OCI-LY7 (cell line): ENCODE measurements at regions not wholly inside any gene's neighbourhood (a gene's known extent, or its start where the extent isn't known, plus 50 kb on each side); places are given as distances from the start of the nearest gene placed in this dataset.

Source experiments
- BruUV-seq: library from RNA; stranded (reverse); fragments of 400-500 nt; replicated peaks from 2 replicates; lab custom pipeline; 2021; lab: Mats Ljungman, UMichigan
- CTCF ChIA-PET: fragments of 300-600 bp; sonication (Branson Sonifier 250); formaldehyde crosslinking; loops from one replicate; lab custom pipeline; 2022; ENCODE audit warnings: antibody characterized with exemption; ENCODE audit not compliant: unreplicated experiment; lab: Charles Lee
- POLR2A ChIA-PET: fragments of 300-600 bp; sonication (Branson Sonifier 250); formaldehyde crosslinking; loops from one replicate; lab custom pipeline; 2022; ENCODE audit warnings: antibody characterized with exemption; lab: Charles Lee
- DNase-seq: peaks from one replicate; pipeline ENCODE4 v3.0.0-alpha.2; 2015; ENCODE audit warnings: low spot score
- H2AFZ ChIP-seq: fragments of 200-600 bp; sonication (generic), shearing (Covaris generic); 2 replicates; pipeline ENCODE4 v1.6.1; 2014; ENCODE audit warnings: mild to moderate bottlenecking, antibody characterized with exemption, low read length, moderate library complexity
- H3K27ac ChIP-seq: fragments of 200-600 bp; sonication (generic); 2 replicates; pipeline ENCODE4 v1.5.1; 2014; ENCODE audit warnings: mixed run types, low read depth, mild to moderate bottlenecking, moderate library complexity, low read length, inconsistent platforms; ENCODE audit not compliant: poor library complexity, severe bottlenecking
- H3K36me3 ChIP-seq: fragments of 200-600 bp; sonication (generic); 2 replicates; pipeline ENCODE4 v1.6.1; 2014; ENCODE audit warnings: mild to moderate bottlenecking, antibody characterized with exemption, low read length, moderate library complexity, mixed read lengths; ENCODE audit not compliant: insufficient read depth
- H3K4me1 ChIP-seq: fragments of 200-600 bp; sonication (generic); 2 replicates; pipeline ENCODE4 v1.5.1; 2014; ENCODE audit warnings: mild to moderate bottlenecking, low read length; ENCODE audit not compliant: insufficient read depth, poor library complexity, severe bottlenecking
- H3K4me2 ChIP-seq: fragments of 200-600 bp; sonication (generic); 2 replicates; pipeline ENCODE4 v1.6.1; 2014; ENCODE audit warnings: mild to moderate bottlenecking, low read length
- H3K4me3 ChIP-seq: fragments of 200-600 bp; sonication (generic); 2 replicates; pipeline ENCODE4 v1.5.1; 2014; ENCODE audit warnings: mild to moderate bottlenecking, low read depth, low read length; ENCODE audit not compliant: poor library complexity, severe bottlenecking
- H3K79me2 ChIP-seq: fragments of 200-600 bp; sonication (generic); 2 replicates; pipeline ENCODE4 v1.6.1; 2016; ENCODE audit warnings: low read depth, mild to moderate bottlenecking, low read length, moderate library complexity, mixed read lengths; ENCODE audit not compliant: insufficient read depth
- H3K9me2 ChIP-seq: fragments of 200-600 bp; sonication (generic); 2 replicates; pipeline ENCODE4 v1.6.1; 2016; ENCODE audit warnings: mild to moderate bottlenecking, low read length, mixed read lengths; ENCODE audit not compliant: insufficient read depth
- H3K9me3 ChIP-seq: fragments of 200-600 bp; sonication (generic); 2 replicates; pipeline ENCODE4 v1.6.1; 2014; ENCODE audit warnings: mild to moderate bottlenecking, mixed run types, low read length, mixed read lengths
- H4K20me1 ChIP-seq: fragments of 200-600 bp; sonication (generic); 2 replicates; pipeline ENCODE4 v1.6.1; 2014; ENCODE audit warnings: mild to moderate bottlenecking, antibody characterized with exemption, low read length, moderate library complexity, mixed read lengths; ENCODE audit not compliant: insufficient read depth
- EZH2phosphoT487 ChIP-seq: fragments of 200-600 bp; sonication (generic); IDR thresholded peaks from 2 replicates; pipeline ENCODE4 v1.6.1; 2018; ENCODE audit warnings: low read depth, borderline replicate concordance, mild to moderate bottlenecking, mixed run types, antibody characterized with exemption, low read length, moderate library complexity, mixed read lengths
- intact Hi-C: fragments of 100-400 bp; cut with micrococcal nuclease; formaldehyde crosslinking; loops from one replicate; pipeline ENCODE4 v1.10.0; 2022; ENCODE audit not compliant: unreplicated experiment
- TF ChIP-seq, protein P1 (sequence below): fragments of 200-600 bp; sonication (generic); conservative IDR thresholded peaks from 2 replicates; pipeline ENCODE4 v1.5.1; 2014; ENCODE audit warnings: mild to moderate bottlenecking, antibody characterized with exemption, low read length, moderate library complexity, mixed read lengths

DNA sequence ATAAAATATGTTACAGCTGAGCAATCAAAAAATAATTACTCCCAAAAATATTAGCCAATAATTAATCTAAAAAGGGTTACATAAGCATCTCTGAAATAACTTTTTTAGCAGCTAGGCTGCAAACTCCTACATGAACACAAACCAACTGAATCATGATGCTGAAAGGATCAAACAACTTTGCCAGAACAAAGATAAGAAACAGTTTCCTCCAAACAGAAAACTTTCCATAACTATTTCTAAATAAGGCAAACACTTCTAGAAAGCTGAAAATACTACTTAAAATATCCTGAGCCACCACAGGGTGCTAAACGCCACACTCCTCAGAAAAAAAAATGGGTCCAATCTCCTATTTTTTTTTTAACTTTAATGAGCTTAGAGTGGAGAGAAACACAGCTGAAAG is 68.6 kb upstream of the ARHGAP32 start:
- intact Hi-C loops = no loop called here
- no peaks in the 10 kb centered on the region for H3K79me2 ChIP-seq

DNA sequence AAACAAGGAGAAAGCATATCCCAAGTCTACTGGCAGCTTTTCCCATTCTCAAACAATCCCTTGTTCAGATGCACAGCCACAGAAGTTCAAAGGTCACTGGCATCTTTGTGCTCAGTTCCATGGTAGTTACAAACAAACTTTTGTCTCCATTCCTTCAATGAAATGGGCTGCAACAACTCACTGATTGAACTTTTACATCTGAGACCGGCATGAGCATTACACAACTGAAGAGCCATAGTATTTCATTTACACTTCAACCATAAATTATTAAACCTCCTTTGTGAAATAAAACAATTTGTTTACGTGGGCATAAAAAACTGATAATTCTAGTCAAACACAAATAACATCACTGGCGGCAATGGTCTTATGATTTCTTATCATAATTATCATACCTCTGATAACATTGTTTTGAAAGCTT is 67.8 kb upstream of the ARHGAP32 start:
- Histone ChIP-seq H4K20me1 (no peaks in the 10 kb centered on the region), H3K4me1 (no peaks in the 10 kb centered on the region), H3K36me3 (no peaks in the 10 kb centered on the region), H3K9me3 (no peaks in the 10 kb centered on the region), H3K79me2 (no peaks in the 10 kb centered on the region), H2AFZ (no peak overlapping the region), H3K9me2 (no peaks in the 10 kb centered on the region), H3K27ac (no peak overlapping the region), H3K4me2 (no peak overlapping the region), H3K4me3 (no peak overlapping the region)
- no TSS peak for BruUV-seq
- TF ChIP-seq, protein P1, sequence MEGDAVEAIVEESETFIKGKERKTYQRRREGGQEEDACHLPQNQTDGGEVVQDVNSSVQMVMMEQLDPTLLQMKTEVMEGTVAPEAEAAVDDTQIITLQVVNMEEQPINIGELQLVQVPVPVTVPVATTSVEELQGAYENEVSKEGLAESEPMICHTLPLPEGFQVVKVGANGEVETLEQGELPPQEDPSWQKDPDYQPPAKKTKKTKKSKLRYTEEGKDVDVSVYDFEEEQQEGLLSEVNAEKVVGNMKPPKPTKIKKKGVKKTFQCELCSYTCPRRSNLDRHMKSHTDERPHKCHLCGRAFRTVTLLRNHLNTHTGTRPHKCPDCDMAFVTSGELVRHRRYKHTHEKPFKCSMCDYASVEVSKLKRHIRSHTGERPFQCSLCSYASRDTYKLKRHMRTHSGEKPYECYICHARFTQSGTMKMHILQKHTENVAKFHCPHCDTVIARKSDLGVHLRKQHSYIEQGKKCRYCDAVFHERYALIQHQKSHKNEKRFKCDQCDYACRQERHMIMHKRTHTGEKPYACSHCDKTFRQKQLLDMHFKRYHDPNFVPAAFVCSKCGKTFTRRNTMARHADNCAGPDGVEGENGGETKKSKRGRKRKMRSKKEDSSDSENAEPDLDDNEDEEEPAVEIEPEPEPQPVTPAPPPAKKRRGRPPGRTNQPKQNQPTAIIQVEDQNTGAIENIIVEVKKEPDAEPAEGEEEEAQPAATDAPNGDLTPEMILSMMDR = no peak
- TF ChIP-seq EZH2phosphoT487 = no peak
- CTCF ChIA-PET = no interaction called here
- POLR2A ChIA-PET = interaction anchor here (0.7 kb wide), 2 partner anchors 10 to 14 kb away, joined by 3 read pairs; no protein-coding TSS in a partner anchor
- DNase-seq = no peak
- intact Hi-C loops = no loop called here

More for the DNA sequence above, 68.6 kb upstream of the ARHGAP32 start:
- POLR2A ChIA-PET = interaction anchor here (1.0 kb wide), 1 partner anchor 20 kb away, joined by 3 read pairs; no protein-coding TSS in a partner anchor
- TF ChIP-seq EZH2phosphoT487 = no peak
- TF ChIP-seq, protein P1 = no peak
- Histone ChIP-seq H3K9me3 (no peaks in the 10 kb centered on the region), H3K4me1 (no peaks in the 10 kb centered on the region), H3K4me3 (no peak overlapping the region), H3K27ac (no peak overlapping the region), H3K4me2 (no peak overlapping the region), H4K20me1 (no peaks in the 10 kb centered on the region), H3K36me3 (no peaks in the 10 kb centered on the region), H2AFZ (no peak overlapping the region), H3K9me2 (no peaks in the 10 kb centered on the region)
- BruUV-seq = no TSS peak
- CTCF ChIA-PET = no interaction called here
- no peak for DNase-seq

DNA sequence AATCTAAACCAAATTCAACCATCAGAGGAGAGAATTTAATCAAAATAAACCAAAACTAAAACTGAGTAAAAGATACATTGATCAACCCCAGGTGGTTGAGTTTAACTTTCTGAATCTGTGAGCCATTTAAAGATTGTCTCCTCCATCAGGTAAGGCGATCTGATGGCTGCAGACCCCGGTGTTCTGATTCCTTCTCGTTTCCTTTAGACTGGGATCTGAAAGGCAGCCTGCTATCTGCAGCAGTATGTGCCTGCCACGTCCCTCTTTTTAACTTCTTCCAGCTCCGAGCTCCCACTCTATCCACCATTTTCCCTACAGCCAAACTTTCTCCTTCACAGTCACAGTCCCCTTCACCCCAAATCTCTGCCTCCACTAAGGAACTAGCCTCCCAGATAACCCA is 66.1 kb upstream of the ARHGAP32 start:
- no peak overlapping the region for H3K27ac ChIP-seq
- POLR2A ChIA-PET = no interaction called here
- H3K4me2 ChIP-seq = no peak overlapping the region
- intact Hi-C loops = no loop called here
- no peaks in the 10 kb centered on the region for H3K4me1 ChIP-seq
- no peaks in the 10 kb centered on the region for H3K9me3 ChIP-seq
- H4K20me1 ChIP-seq = no peaks in the 10 kb centered on the region
- H3K79me2 ChIP-seq = no peaks in the 10 kb centered on the region
- no TSS peak for BruUV-seq
- H2AFZ ChIP-seq = no peak overlapping the region
- no peak for TF ChIP-seq EZH2phosphoT487
- TF ChIP-seq, protein P1 = no peak
- DNase-seq = no peak
- no peaks in the 10 kb centered on the region for H3K36me3 ChIP-seq
- no peak overlapping the region for H3K4me3 ChIP-seq
- CTCF ChIA-PET = no interaction called here
- no peaks in the 10 kb centered on the region for H3K9me2 ChIP-seq
